ENCODE measurements at regions not wholly inside any gene's neighbourhood (a gene's known extent, or its start where the extent isn't known, plus 50 kb on each side); places are given as distances from the start of the nearest gene placed in this dataset.
A peak's percentile ranks its signal among the peaks of the same experiment; 100 is the strongest.

GRCh38 chr1:221847676-221848075, 105.8 kb upstream of the DUSP10 start:
- H3K9me3 ChIP-seq, result no peaks in the 10 kb centered on the region
- WGBS, 2 donors (ENCODE audit: low coverage in 1 of 2), result 77 to 93% methylated on average over 3 of the region's 3 CpGs

GRCh38 chr1:221845650-221846371, 103.9 kb upstream of the DUSP10 start:
- DNase-seq, result peak; percentile 19
- no peak overlapping the region for H3K4me3 ChIP-seq
- in situ Hi-C loops (cut with MboI; ENCODE audit: low pct_ligation_motif_present in 1 of 4, low pct_unique_long_range_greater_than_20kb in 1 of 4, low sequenced_read_pairs in 3 of 4), result no loop called here
- no peaks in the 10 kb centered on the region for H3K9me3 ChIP-seq
- intact Hi-C loops (cut with DNase I; ENCODE audit: low total_unique reads), result no loop called here
- no peaks in the 10 kb centered on the region for H3K36me3 ChIP-seq
- peak overlapping the region in 1 of 4 donors; percentile 54 for H3K27ac ChIP-seq
- TF ChIP-seq EP300 (IDR thresholded peaks at IDR 0.05; ENCODE audit: low read depth), result no peak
- peak in 1 of 3 donors; percentile 7 for TF ChIP-seq POLR2AphosphoS5 (IDR thresholded peaks at IDR 0.05)
- TF ChIP-seq POLR2A (IDR thresholded peaks at IDR 0.05), result no peak
- peaks cover 0 to 5% (median 0%) of the 10 kb centered on the region in 4 donors for H3K4me1 ChIP-seq
- H3K27me3 ChIP-seq, result no peaks in the 10 kb centered on the region
- WGBS, 2 donors (ENCODE audit: low coverage in 1 of 2), result 56% methylated on average over 9 of the region's 9 CpGs; no CpG with 5 or more reads in 1 of the 2 donors

More at GRCh38 chr1:221847676-221848075, 105.8 kb upstream of the DUSP10 start:
- no peak for DNase-seq
- Histone ChIP-seq H3K27me3 (no peaks in the 10 kb centered on the region), H3K4me3 (no peak overlapping the region), H3K36me3 (no peaks in the 10 kb centered on the region), H3K4me1 (peaks cover 0 to 5% (median 0%) of the 10 kb centered on the region in 4 donors), H3K27ac (no peak overlapping the region)
- no peak for TF ChIP-seq POLR2AphosphoS5 (IDR thresholded peaks at IDR 0.05)
- TF ChIP-seq EP300 (IDR thresholded peaks at IDR 0.05; ENCODE audit: low read depth), result no peak
- TF ChIP-seq POLR2A (IDR thresholded peaks at IDR 0.05), result no peak
- TF ChIP-seq CTCF (IDR thresholded peaks at IDR 0.05), result no peak
- intact Hi-C loops (cut with DNase I; ENCODE audit: low total_unique reads) (no loop called here), in situ Hi-C loops (cut with MboI; ENCODE audit: low pct_ligation_motif_present in 1 of 4, low pct_unique_long_range_greater_than_20kb in 1 of 4, low sequenced_read_pairs in 3 of 4) (no loop called here)

DNA sequence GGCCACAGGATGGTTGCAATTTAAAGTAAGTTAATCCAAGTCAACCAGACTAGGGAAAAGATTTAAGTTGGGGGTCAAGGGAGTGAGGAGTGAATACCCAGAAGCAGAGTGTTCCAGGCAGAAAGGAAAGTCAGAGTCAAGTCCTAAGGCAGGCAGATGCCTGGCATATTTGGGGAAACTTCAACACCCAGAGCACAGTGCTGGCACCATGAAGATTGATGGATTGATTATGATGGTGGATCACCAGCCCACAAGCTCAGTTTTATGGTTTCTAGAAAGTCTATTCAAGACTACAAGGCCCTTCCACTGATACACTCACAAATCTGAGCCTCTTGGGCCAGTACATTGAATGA, 100.1 kb upstream of the DUSP10 start:
- no peak overlapping the region for H3K27ac ChIP-seq
- no peaks in the 10 kb centered on the region for H3K27me3 ChIP-seq
- TF ChIP-seq EP300 (IDR thresholded peaks at IDR 0.05; ENCODE audit: low read depth) (no peak), CTCF (IDR thresholded peaks at IDR 0.05) (no peak), POLR2AphosphoS5 (IDR thresholded peaks at IDR 0.05) (no peak), POLR2A (IDR thresholded peaks at IDR 0.05) (no peak)
- H3K36me3 ChIP-seq, result no peaks in the 10 kb centered on the region
- H3K4me3 ChIP-seq, result no peak overlapping the region
- intact Hi-C loops (cut with DNase I; ENCODE audit: low total_unique reads), result no loop called here
- H3K4me1 ChIP-seq, result peaks cover 0 to 5% (median 0%) of the 10 kb centered on the region in 4 donors
- no peaks in the 10 kb centered on the region for H3K9me3 ChIP-seq
- no peak for DNase-seq
- in situ Hi-C loops (cut with MboI; ENCODE audit: low pct_ligation_motif_present in 1 of 4, low pct_unique_long_range_greater_than_20kb in 1 of 4, low sequenced_read_pairs in 3 of 4), result no loop called here

GRCh38 chr1:221841251-221841982, 99.5 kb upstream of the DUSP10 start:
- TF ChIP-seq EP300 (IDR thresholded peaks at IDR 0.05; ENCODE audit: low read depth), result no peak
- no peak for TF ChIP-seq CTCF (IDR thresholded peaks at IDR 0.05)
- Histone ChIP-seq H3K4me1 (peaks cover 0 to 5% (median 0%) of the 10 kb centered on the region in 4 donors), H3K27ac (no peak overlapping the region), H3K4me3 (no peak overlapping the region), H3K9me3 (no peaks in the 10 kb centered on the region), H3K36me3 (no peaks in the 10 kb centered on the region), H3K27me3 (no peaks in the 10 kb centered on the region)
- in situ Hi-C loops (cut with MboI; ENCODE audit: low pct_ligation_motif_present in 1 of 4, low pct_unique_long_range_greater_than_20kb in 1 of 4, low sequenced_read_pairs in 3 of 4), result no loop called here
- WGBS, 2 donors (ENCODE audit: low coverage in 1 of 2), result 46 to 48% methylated on average over 3 to 4 of the region's 4 CpGs
- no peak for DNase-seq
- intact Hi-C loops (cut with DNase I; ENCODE audit: low total_unique reads), result no loop called here
